ENCODE measurements at regions not wholly inside any gene's neighbourhood (a gene's known extent, or its start where the extent isn't known, plus 50 kb on each side); places are given as distances from the start of the nearest gene placed in this dataset.

GRCh38 chr11:82009133-82009532 lies 724.5 kb downstream of the FAM181B start:
- H3K27me3 Mint-ChIP-seq (ENCODE audit: unreplicated experiment) = no peaks in the 10 kb centered on the region

GRCh38 chr11:82007521-82007920 lies 726.1 kb downstream of the FAM181B start:
- H3K4me1 Mint-ChIP-seq (ENCODE audit: unreplicated experiment) = no peaks in the 10 kb centered on the region
- H3K27ac Mint-ChIP-seq (ENCODE audit: unreplicated experiment) = no peak overlapping the region
- H3K27me3 Mint-ChIP-seq (ENCODE audit: unreplicated experiment) = no peaks in the 10 kb centered on the region
- no peaks in the 10 kb centered on the region for H3K36me3 Mint-ChIP-seq (ENCODE audit: low read depth, unreplicated experiment)
- H3K4me3 Mint-ChIP-seq (ENCODE audit: unreplicated experiment) = no peak overlapping the region
- no peak for TF ChIP-seq CTCF (IDR thresholded peaks at IDR 0.05; ENCODE audit: unreplicated experiment)
- H3K9me3 Mint-ChIP-seq (ENCODE audit: unreplicated experiment) = no peaks in the 10 kb centered on the region
- no peak for DNase-seq (ENCODE audit: low spot score)

More at GRCh38 chr11:82009133-82009532, 724.5 kb downstream of the FAM181B start:
- no peaks in the 10 kb centered on the region for H3K36me3 Mint-ChIP-seq (ENCODE audit: low read depth, unreplicated experiment)
- no peak overlapping the region for H3K4me3 Mint-ChIP-seq (ENCODE audit: unreplicated experiment)
- H3K27ac Mint-ChIP-seq (ENCODE audit: unreplicated experiment) = no peak overlapping the region
- no peaks in the 10 kb centered on the region for H3K4me1 Mint-ChIP-seq (ENCODE audit: unreplicated experiment)
- no peaks in the 10 kb centered on the region for H3K9me3 Mint-ChIP-seq (ENCODE audit: unreplicated experiment)
- DNase-seq (ENCODE audit: low spot score) = no peak
- TF ChIP-seq CTCF (IDR thresholded peaks at IDR 0.05; ENCODE audit: unreplicated experiment) = no peak

GRCh38 chr11:82004537-82005213 lies 729.0 kb downstream of the FAM181B start:
- no peak overlapping the region for H3K4me3 Mint-ChIP-seq (ENCODE audit: unreplicated experiment)
- peaks cover 1% of the 10 kb centered on the region for H3K27me3 Mint-ChIP-seq (ENCODE audit: unreplicated experiment)
- DNase-seq (ENCODE audit: low spot score) = no peak
- no peaks in the 10 kb centered on the region for H3K9me3 Mint-ChIP-seq (ENCODE audit: unreplicated experiment)
- no peaks in the 10 kb centered on the region for H3K4me1 Mint-ChIP-seq (ENCODE audit: unreplicated experiment)
- no peak overlapping the region for H3K27ac Mint-ChIP-seq (ENCODE audit: unreplicated experiment)
- H3K36me3 Mint-ChIP-seq (ENCODE audit: low read depth, unreplicated experiment) = no peaks in the 10 kb centered on the region
- TF ChIP-seq CTCF (IDR thresholded peaks at IDR 0.05; ENCODE audit: unreplicated experiment) = no peak

- Mint-ChIP-seq H3K27me3 (ENCODE audit: unreplicated experiment) (peaks cover 1% of the 10 kb centered on the region), H3K4me1 (ENCODE audit: unreplicated experiment) (no peaks in the 10 kb centered on the region), H3K9me3 (ENCODE audit: unreplicated experiment) (no peaks in the 10 kb centered on the region), H3K4me3 (ENCODE audit: unreplicated experiment) (no peak overlapping the region), H3K36me3 (ENCODE audit: low read depth, unreplicated experiment) (no peaks in the 10 kb centered on the region), H3K27ac (ENCODE audit: unreplicated experiment) (no peak overlapping the region)
- DNase-seq (ENCODE audit: low spot score) = no peak
- TF ChIP-seq CTCF (IDR thresholded peaks at IDR 0.05; ENCODE audit: unreplicated experiment) = no peak
These were observed 729.8 kb downstream of the FAM181B start for GRCh38 chr11:82003671-82004515.

GRCh38 chr11:82003024-82003423 lies 730.6 kb downstream of the FAM181B start:
- Mint-ChIP-seq H3K9me3 (ENCODE audit: unreplicated experiment) (no peaks in the 10 kb centered on the region), H3K27ac (ENCODE audit: unreplicated experiment) (no peak overlapping the region), H3K27me3 (ENCODE audit: unreplicated experiment) (peaks cover 1% of the 10 kb centered on the region), H3K36me3 (ENCODE audit: low read depth, unreplicated experiment) (no peaks in the 10 kb centered on the region), H3K4me1 (ENCODE audit: unreplicated experiment) (no peaks in the 10 kb centered on the region), H3K4me3 (ENCODE audit: unreplicated experiment) (no peak overlapping the region)
- no peak for TF ChIP-seq CTCF (IDR thresholded peaks at IDR 0.05; ENCODE audit: unreplicated experiment)
- no peak for DNase-seq (ENCODE audit: low spot score)
